HG03565 (cell line): ENCODE measurements at regions not wholly inside any gene's neighbourhood (a gene's known extent, or its start where the extent isn't known, plus 50 kb on each side); places are given as distances from the start of the nearest gene placed in this dataset.
A peak's percentile ranks its signal among the peaks of the same experiment; 100 is the strongest.
"Not testable (repeated sequence)": the region's sequence is repeated elsewhere in the genome, so short reads cannot be mapped to it uniquely, and the experiment has no call there.

Experiments used
- ATAC-seq: cut with Tn5 transposase; IDR thresholded peaks from one replicate; pipeline ENCODE4 v1.9.1; 2021; ENCODE audit warnings: mild to moderate bottlenecking, moderate library complexity; ENCODE audit not compliant: unreplicated experiment

DNA sequence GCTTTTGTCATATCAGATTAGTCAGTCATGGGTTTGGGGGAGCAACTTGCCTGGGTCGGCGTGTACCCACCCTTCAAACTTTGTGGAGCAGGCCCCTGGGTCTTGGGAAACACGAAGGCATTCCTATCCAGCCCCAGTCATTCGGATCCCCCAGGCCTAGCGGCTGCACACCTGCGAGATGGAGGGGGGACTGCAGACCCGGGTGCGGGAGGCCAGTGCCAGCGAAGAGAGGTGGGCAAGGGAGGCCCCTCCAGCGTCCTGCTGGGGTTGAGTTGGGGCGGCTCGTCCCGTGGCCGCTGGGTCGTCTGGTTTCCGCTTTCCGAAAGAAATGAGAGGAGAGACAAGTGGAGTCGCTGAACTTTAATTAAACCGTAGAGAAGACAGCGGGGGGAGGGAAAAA lies 112.2 kb upstream of the FOXD4L5 start:
- not testable (repeated sequence) for ATAC-seq

DNA sequence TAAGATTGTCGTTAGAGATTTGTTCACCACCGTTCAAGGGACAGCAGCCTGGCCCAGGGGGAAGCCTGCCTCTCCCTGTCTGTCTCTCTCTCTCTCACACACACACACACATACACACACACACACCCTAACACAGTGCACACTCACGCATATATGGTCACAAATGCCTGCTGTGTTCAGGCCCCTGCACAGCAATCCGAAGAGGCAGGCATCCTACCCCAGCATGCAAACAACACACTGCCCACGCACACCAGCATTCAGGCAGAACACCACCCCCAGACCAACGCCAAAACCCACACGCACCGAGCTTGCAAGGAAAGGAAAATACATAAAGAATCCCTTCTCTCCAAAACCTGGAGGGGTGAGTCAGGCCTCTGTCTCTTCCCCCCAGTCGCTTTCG lies 111.6 kb upstream of the FOXD4L5 start:
- ATAC-seq, result not testable (repeated sequence)

DNA sequence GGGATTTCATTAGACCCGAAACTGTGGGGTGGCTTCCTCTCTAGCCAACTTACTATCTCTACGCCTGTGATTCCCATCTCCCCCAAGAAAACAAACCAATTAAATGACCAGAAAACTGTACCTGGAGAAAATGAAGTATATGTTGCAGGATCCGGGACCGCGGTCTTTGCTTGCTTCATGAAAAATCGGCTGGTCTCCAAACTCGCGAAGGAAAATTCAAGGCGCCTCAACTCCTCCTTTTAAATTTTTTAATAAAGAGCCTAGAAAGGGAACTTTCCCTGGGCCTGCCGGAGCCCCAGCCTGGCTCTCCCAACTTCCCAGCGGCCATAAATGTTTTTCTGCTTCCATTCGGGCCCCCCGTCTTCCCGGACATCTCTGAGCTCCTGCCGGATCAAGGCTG lies 110.8 kb upstream of the FOXD4L5 start:
- not testable (repeated sequence) for ATAC-seq

DNA sequence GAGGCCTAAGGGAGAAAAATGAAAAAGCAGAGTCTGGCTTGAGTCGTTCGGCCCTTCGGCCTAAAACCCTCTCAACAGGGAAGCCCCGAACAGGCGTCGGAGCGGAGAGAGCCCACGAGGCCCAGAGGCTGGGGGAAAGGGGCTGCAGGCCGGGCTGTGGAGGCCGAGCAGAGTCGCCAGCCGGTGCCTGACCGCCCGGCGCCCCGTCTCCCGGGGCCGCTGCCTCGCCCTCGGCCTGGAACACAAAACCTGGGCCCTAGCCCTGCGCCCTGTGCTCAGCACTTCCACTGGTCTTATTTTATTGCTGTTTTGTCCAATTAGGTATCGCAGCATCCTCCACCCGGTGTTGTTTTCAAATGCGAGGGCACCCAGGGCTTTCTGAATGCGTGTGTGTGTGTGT lies 110.1 kb upstream of the FOXD4L5 start:
- ATAC-seq, result not testable (repeated sequence)

DNA sequence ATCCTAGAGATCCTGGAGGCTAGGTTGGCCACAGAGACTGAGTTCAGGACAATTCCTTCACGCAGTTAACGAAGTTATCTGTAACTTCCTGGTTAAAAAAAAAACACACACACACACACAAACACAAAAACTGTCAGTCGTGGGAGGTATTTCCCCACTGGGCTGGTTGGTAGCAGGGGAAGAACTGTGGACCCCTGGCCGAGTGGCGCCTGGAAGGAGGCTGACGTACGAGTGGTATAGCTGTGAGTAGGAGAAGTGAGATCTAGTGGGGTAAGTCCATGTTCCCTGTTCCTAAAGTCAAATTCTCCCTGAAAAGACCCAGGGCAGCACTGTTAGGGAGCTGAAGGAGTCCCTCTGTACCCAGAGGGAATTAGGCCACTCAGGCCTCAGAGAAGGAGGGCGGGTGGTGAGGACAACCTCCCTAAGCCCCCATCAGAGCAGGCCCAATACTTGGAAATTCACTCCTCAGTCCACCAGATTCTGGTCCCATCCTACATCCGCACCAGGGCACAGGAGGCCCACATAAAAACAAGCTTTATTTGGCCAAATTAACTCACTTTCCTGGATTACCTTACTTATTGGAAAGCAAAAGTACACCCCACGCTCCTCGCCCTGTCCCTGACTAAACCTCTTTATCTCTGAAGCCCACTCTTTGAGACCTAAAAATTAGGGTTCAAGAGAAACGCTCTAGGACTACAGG lies 108.3 kb upstream of the FOXD4L5 start:
- ATAC-seq, result not testable (repeated sequence)

DNA sequence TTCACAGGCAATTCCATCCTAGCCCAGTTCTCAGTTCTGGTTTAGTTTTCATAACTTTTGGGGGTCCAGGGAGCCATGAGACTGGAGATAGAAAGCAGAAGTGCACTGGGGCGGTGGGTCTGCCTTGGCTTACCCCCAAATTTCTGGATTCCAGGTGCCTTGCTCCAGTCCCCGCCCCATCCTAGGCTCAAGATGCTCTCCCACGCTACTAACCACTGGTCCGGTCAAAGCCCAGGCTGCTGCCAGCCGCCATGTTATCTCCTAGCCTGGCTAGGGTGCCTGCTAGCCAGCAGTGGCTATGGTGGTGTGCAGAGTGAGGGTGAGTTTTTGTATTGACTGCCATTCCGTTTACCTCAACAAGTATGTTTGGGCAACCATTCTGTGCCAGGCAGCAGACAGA lies 107.6 kb upstream of the FOXD4L5 start:
- ATAC-seq, result not testable (repeated sequence)

DNA sequence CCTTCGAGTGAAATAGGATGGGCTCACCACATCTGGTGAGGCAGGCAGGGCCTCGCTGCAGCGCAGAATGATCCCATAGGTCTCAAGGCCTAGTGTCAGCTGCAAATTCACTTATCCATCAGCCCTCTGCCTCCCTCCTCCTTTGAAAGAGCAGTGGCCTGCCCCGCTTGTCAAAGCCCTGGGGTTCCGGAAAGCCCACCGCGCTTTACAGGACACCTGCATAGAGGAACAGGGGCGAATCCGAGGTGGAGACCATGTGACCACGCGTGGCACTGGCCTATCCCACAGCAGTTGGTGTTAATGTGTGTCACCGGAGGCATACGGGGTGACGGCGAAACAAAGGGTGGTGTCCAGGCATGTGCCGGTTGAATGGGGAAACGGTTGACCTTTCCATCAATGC lies 104.7 kb upstream of the FOXD4L5 start:
- ATAC-seq, result not testable (repeated sequence)

DNA sequence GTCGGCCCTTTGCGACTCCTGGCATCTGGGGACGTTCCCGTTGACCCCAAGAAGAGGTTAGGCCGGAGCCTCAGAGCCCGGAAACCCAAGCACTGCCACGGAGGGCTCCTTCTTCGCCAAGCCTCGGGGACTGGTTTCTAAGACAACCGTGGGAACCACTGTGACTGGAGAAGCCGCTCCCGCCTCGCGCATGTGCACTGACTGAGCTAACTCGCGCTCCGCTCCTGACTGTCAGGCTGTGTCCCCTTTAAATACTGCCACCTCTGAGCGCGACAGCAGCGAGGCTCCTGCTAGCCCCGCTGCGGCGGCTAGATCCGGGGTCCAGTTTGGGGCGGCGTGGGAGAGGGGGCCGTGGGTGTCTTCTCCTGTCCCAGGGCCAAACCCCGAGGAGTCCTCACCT lies 104.2 kb upstream of the FOXD4L5 start:
- ATAC-seq, result not testable (repeated sequence)

DNA sequence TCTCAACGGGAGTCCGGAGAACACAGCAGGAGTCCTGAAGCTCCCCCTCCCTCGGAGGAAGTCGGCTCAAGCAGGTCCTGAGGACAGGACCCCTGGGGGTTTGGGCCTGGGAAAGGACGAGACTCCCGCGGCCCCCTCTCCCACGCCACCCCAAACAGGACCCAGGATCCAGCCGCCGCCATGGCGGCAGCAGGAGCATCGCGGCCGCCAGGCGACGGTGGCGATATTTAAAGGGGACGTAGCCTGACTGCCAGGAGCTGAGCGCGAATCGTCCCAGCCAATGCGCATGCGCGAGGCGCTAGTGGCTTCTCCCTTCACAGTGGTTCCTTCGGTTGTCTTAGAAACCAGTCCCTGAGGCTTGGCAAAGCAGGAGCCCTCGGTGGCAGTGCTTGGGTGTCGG lies 101.7 kb upstream of the FOXD4L5 start:
- ATAC-seq, result peak; percentile 98

DNA sequence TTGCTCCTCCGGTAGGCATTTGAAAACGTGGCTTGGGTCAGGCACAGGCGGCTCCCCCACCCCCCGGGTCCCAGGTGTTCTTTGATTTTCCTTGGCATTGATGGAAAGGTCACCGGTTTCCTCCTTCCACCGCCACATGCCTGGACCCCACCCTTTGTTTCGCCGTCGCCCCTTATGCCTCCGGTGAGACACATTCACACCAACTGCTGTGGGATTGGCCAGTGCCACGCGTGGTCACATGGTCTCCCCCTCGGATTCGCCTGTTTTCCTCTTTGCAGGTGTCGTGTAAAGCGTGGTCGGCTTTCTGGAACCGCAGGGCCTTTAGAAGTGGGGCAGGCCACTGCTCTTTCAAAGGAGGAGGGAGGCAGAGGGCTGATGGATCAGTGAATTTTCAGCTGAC lies 101.2 kb upstream of the FOXD4L5 start:
- not testable (repeated sequence) for ATAC-seq

DNA sequence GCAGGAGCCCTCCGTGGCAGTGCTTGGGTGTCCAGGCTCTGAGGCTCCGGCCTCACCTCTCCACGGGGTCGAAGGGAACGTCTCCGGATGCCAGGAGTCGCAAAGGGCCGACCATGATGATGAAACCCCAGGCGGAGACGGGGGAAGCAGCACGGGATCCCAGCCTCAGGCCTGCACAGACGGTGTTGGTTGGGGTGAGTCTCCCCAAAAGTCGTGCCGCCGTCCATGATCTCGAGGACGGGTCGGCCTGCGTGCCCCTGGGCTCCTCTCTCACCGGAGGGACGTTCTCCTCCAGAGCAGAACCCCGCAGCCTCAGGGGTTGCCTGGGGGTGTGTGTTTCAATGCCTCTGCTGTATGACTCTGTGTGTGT lies 100.6 kb upstream of the FOXD4L5 start:
- ATAC-seq, result not testable (repeated sequence)

DNA sequence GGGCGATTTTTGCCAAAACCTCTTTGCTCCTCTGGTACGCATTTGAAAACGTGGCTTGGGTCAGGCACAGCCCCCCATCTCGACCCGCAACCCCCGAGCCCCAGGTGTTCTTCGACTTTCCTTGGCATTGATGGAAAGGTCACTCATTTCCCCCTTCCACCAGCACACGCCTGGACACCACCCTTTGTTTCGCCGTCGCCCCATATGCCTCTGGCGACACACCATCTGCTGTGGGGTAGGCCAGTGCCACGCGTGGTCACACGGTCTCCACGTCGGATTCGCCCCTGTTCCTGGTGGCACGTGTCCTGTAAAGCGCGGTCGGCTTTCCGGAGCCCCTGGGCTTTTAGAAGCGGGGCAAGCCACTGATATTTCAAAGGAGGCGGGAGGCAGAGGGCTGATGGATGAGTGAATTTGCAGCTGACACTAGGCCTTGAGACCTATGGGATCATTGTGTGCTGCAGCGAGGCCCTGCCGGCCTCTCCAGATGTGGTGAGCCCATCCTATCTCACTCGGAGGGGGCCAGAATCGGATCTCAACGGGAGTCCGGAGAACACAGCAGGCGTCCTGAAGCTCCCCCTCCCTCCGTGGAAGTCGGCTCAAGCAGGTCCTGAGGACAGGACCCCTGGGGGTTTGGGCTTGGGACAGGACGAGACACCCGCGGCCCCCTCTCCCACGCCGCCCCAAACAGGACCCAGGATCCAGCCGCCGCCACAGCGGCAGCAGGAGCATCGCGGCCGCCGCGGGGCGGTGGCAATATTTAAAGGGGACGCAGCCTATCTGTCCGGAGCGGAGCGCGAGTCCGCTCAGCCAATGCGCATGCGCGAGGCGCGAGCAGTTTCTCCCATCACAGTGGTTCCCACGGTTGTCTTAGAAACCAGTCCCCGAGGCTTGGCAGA lies 100.0 kb upstream of the FOXD4L5 start:
- not testable (repeated sequence) for ATAC-seq

DNA sequence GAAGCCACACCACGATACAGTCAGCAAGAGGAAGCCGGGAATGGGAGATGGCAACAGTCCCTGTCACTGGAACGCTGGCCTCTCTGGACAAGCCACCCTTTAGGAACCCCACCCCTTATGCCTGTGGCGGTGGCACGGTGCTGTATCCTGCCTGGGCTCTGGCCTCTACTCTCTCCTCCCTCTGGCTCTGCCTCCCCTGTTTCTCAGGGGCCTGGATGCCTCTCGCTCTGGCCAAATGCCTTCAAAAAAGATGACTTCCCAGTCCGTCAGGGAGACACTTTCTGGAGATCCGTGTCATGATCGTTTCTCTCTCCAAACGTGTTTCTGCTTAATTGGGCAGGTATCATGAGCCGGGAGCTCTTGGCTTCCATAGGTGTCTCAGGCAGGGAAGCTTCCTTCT lies 99.1 kb upstream of the FOXD4L5 start:
- ATAC-seq, result not testable (repeated sequence)

DNA sequence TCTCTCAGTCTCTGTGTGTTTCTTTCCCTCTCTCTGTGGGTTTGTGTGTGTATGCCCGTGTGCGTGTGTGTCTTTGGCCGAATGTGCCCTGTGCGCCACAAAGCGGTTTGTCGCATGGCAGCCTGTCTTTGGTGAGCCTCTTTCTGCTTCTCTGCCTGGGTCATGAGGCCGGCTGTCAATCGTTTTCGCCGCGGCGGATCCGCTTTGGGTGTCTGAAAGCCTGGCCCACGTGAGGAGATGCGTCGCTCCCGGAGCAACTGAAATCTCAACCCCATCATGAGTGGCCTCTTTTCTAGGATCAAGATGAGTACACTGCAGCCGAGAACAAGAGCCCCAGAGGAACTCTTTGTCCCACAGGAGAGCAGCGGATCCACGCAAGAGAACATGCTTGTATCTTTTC lies 98.6 kb upstream of the FOXD4L5 start:
- ATAC-seq, result not testable (repeated sequence)

DNA sequence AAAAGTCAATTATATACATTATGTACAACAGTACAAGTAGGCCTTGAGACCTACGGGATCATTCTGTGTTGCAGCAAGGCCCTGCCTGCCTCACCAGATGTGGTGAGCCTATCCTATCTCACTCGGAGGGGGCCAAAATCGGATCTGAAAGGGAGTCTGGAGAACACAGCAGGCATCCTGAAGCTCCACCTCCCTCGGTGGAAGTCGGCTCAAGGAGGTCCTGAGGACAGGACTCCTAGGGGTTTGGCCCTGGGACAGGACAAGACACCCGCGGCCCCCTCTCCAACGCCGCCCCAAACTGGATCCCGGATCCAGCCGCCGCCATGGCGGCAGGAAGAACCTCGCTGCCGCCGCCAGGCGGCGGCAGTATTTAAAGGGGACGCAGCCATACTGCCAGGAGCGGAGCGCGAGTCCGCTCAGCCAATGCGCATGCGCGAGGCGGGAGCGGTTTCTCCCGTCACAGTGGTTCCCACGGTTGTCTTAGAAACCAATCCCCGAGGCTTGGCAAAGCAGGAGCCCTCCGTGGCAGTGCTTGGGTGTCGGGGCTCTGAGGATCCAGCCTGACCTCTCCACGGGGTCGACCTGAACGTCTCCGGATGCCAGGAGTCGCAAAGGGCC lies 97.8 kb upstream of the FOXD4L5 start:
- ATAC-seq, result not testable (repeated sequence)
